Liver (tissue), 8 donors: ENCODE measurements at regions not wholly inside any gene's neighbourhood (a gene's known extent, or its start where the extent isn't known, plus 50 kb on each side); places are given as distances from the start of the nearest gene placed in this dataset.

Experiments
- DNase-seq: peaks from one replicate; pipeline ENCODE4 v3.0.0-alpha.2; 2017; ENCODE audit warnings: low spot score
- H3K27ac ChIP-seq, 2 donors: one replicate each; pipeline ENCODE4 v1.7.0; 2013; ENCODE audit warnings: inconsistent platforms in 2 of 2, low read length in 2 of 2, control low read depth in 1 of 2, low read depth in 1 of 2, mild to moderate bottlenecking in 1 of 2
- H3K27me3 ChIP-seq, 4 donors: one replicate each; pipeline versions ENCODE4 v1.6.1 to v1.7.0; 2013; ENCODE audit warnings: low read length in 3 of 4, inconsistent platforms in 1 of 4, mild to moderate bottlenecking in 1 of 4, moderate library complexity in 1 of 4; ENCODE audit not compliant: control insufficient read depth in 4 of 4, insufficient read depth in 4 of 4
- H3K36me3 ChIP-seq, 4 donors: one replicate each; pipeline versions ENCODE4 v1.6.1 to v1.7.0; 2013; ENCODE audit warnings: low read length in 3 of 4, mild to moderate bottlenecking in 3 of 4, low read depth in 1 of 4, moderate library complexity in 1 of 4; ENCODE audit not compliant: control insufficient read depth in 4 of 4, insufficient read depth in 3 of 4
- H3K4me1 ChIP-seq, 4 donors: one replicate each; pipeline versions ENCODE4 v1.6.1 to v1.7.0; 2013; ENCODE audit warnings: low read length in 3 of 4, mild to moderate bottlenecking in 3 of 4, moderate library complexity in 1 of 4; ENCODE audit not compliant: control insufficient read depth in 4 of 4, insufficient read depth in 4 of 4
- H3K4me3 ChIP-seq, 3 donors: one replicate each; pipeline versions ENCODE4 v1.6.1 to v1.7.0; 2013; ENCODE audit warnings: low read length in 3 of 3, control low read depth in 1 of 3, low read depth in 1 of 3, mild to moderate bottlenecking in 1 of 3
- H3K9ac ChIP-seq, 2 donors: one replicate each; pipeline ENCODE4 v1.7.0; 2013; ENCODE audit warnings: low read length in 2 of 2, mild to moderate bottlenecking in 2 of 2, moderate library complexity in 2 of 2, control low read depth in 1 of 2, low read depth in 1 of 2
- H3K9me3 ChIP-seq, 4 donors: one replicate each; pipeline versions ENCODE4 v1.6.1 to v1.7.0; 2013; ENCODE audit warnings: low read length in 3 of 4; ENCODE audit not compliant: control insufficient read depth in 4 of 4
- ATF3 ChIP-seq: IDR thresholded peaks from 2 replicates; pipeline ENCODE4 v1.6.1; 2016; ENCODE audit warnings: antibody characterized with exemption
- CTCF ChIP-seq: fragments of 150-350 bp; IDR thresholded peaks from 2 replicates; pipeline ENCODE4 v1.5.1; 2017; ENCODE audit warnings: improper control_type of control experiment, low read depth, low read length; ENCODE audit not compliant: missing input control
- FOXA2 ChIP-seq: IDR thresholded peaks from 2 replicates; pipeline ENCODE4 v1.6.1; 2016; ENCODE audit warnings: antibody characterized with exemption
- HNF4A ChIP-seq, 2 donors: conservative IDR thresholded peaks; 2 replicates each; pipeline ENCODE4 v1.6.1; 2016; ENCODE audit warnings: antibody characterized with exemption in 2 of 2, mild to moderate bottlenecking in 2 of 2
- HNF4G ChIP-seq: IDR thresholded peaks from 2 replicates; pipeline ENCODE4 v1.6.1; 2016; ENCODE audit warnings: antibody characterized with exemption
- JUND ChIP-seq, 2 donors: IDR thresholded peaks; 2 replicates each; pipeline ENCODE4 v1.6.1; 2016; ENCODE audit warnings: antibody characterized with exemption in 2 of 2
- MAX ChIP-seq: IDR thresholded peaks from 2 replicates; pipeline ENCODE4 v1.6.1; 2016; ENCODE audit warnings: antibody characterized with exemption
- NR2F2 ChIP-seq: IDR thresholded peaks from 2 replicates; pipeline ENCODE4 v1.6.1; 2016; ENCODE audit warnings: antibody characterized with exemption
- RAD21 ChIP-seq, 2 donors: IDR thresholded peaks; 2 replicates each; pipeline ENCODE4 v1.6.1; 2016; ENCODE audit warnings: antibody characterized with exemption in 2 of 2, mild to moderate bottlenecking in 2 of 2
- REST ChIP-seq: IDR thresholded peaks from 2 replicates; pipeline ENCODE4 v1.6.1; 2016; ENCODE audit warnings: antibody characterized with exemption, mild to moderate bottlenecking
- SP1 ChIP-seq: IDR thresholded peaks from 2 replicates; pipeline ENCODE4 v1.6.1; 2018; ENCODE audit warnings: antibody characterized with exemption, mild to moderate bottlenecking
- TAF1 ChIP-seq: conservative IDR thresholded peaks from 2 replicates; pipeline ENCODE4 v1.6.1; 2016; ENCODE audit warnings: antibody characterized with exemption, mild to moderate bottlenecking
- YY1 ChIP-seq: IDR thresholded peaks from 2 replicates; pipeline ENCODE4 v1.6.1; 2016; ENCODE audit warnings: antibody characterized with exemption, mild to moderate bottlenecking
- ZBTB33 ChIP-seq: IDR thresholded peaks from 2 replicates; pipeline ENCODE4 v1.6.1; 2016; ENCODE audit warnings: antibody characterized with exemption
- WGBS: extraction: QIAGEN DNeasy Blood & Tissue Kit; methylation state at CpG from one replicate; pipeline ENCODE4 v1.1.7; 2013; 5-methylcytosine and 5-hydroxymethylcytosine counted together
- donor health status: healthy.
- donor health status: healthy.
- donor health status: healthy.
- donor health status: healthy.
- donor health status: healthy.

GRCh38 chr2:195319112-195319460 is 337.9 kb upstream of the SLC39A10 start:
- peaks cover 0 to 2% (median 0%) of the 10 kb centered on the region in 4 donors for H3K27me3 ChIP-seq
- WGBS = 51% methylated on average over 3 of the region's 3 CpGs
- DNase-seq = no peak
- no peak overlapping the region for H3K9ac ChIP-seq
- no peak overlapping the region for H3K4me3 ChIP-seq
- peaks cover 0 to 2% (median 0%) of the 10 kb centered on the region in 4 donors for H3K9me3 ChIP-seq
- H3K27ac ChIP-seq = no peak overlapping the region
- TF ChIP-seq RAD21 (IDR thresholded peaks at IDR 0.05) = no peak
- no peak for TF ChIP-seq ZBTB33
- no peak for TF ChIP-seq NR2F2
- no peaks in the 10 kb centered on the region for H3K36me3 ChIP-seq
- H3K4me1 ChIP-seq = no peaks in the 10 kb centered on the region

- H3K27ac ChIP-seq = no peak overlapping the region
- DNase-seq = no peak
Observed at GRCh38 chr2:195318440-195319111, 338.4 kb upstream of the SLC39A10 start.

GRCh38 chr2:195317550-195317949 is 339.5 kb upstream of the SLC39A10 start:
- no peak for DNase-seq
- Histone ChIP-seq H3K4me3 (no peak overlapping the region), H3K27me3 (peaks cover 0 to 2% (median 0%) of the 10 kb centered on the region in 4 donors), H3K36me3 (no peaks in the 10 kb centered on the region), H3K9me3 (no peaks in the 10 kb centered on the region), H3K9ac (no peak overlapping the region), H3K27ac (no peak overlapping the region), H3K4me1 (no peaks in the 10 kb centered on the region)
- WGBS = 72% methylated on average over 3 of the region's 3 CpGs
- no peak for TF ChIP-seq JUND (IDR thresholded peaks at IDR 0.05)
- TF ChIP-seq FOXA2 = no peak
- TF ChIP-seq HNF4G = no peak
- TF ChIP-seq NR2F2 = no peak
- TF ChIP-seq TAF1 = no peak
- TF ChIP-seq ZBTB33 = no peak
- no peak for TF ChIP-seq HNF4A (conservative IDR thresholded peaks at IDR 0.05)
- TF ChIP-seq SP1 = no peak
- TF ChIP-seq YY1 = no peak
- TF ChIP-seq ATF3 = no peak
- TF ChIP-seq REST = no peak
- TF ChIP-seq MAX = no peak

More at GRCh38 chr2:195318440-195319111, 338.4 kb upstream of the SLC39A10 start:
- Histone ChIP-seq H3K4me3 (no peak overlapping the region), H3K9me3 (no peaks in the 10 kb centered on the region), H3K36me3 (no peaks in the 10 kb centered on the region), H3K9ac (no peak overlapping the region), H3K27me3 (peaks cover 0 to 2% (median 0%) of the 10 kb centered on the region in 4 donors), H3K4me1 (no peaks in the 10 kb centered on the region)
- TF ChIP-seq CTCF (peak; percentile 45), RAD21 (IDR thresholded peaks at IDR 0.05) (peak; percentile 80), FOXA2 (no peak)
- 5% methylated on average over 2 of the region's 2 CpGs for WGBS
